NT2/D1 (cell line): ENCODE measurements at regions not wholly inside any gene's neighbourhood (a gene's known extent, or its start where the extent isn't known, plus 50 kb on each side); places are given as distances from the start of the nearest gene placed in this dataset.

Experiments used
- DNase-seq: peaks from one replicate; pipeline ENCODE4 v3.0.0-alpha.2; 2011; ENCODE audit warnings: low read depth, low spot score
- H3K27me3 ChIP-seq: 2 replicates; pipeline ENCODE4 v1.6.0; 2011; ENCODE audit warnings: mild to moderate bottlenecking; ENCODE audit not compliant: insufficient read length, insufficient read depth
- H3K36me3 ChIP-seq: 2 replicates; pipeline ENCODE4 v1.6.1; 2011; ENCODE audit warnings: mild to moderate bottlenecking, low read length, mixed read lengths; ENCODE audit not compliant: insufficient read depth, insufficient read length
- H3K4me1 ChIP-seq: 2 replicates; pipeline ENCODE4 v1.5.1; 2011; ENCODE audit not compliant: insufficient read depth, insufficient read length
- H3K4me3 ChIP-seq: 2 replicates; pipeline ENCODE4 v1.5.1; 2011; ENCODE audit warnings: low read depth; ENCODE audit not compliant: insufficient read length
- H3K9ac ChIP-seq: 2 replicates; pipeline ENCODE4 v1.6.0; 2011; ENCODE audit warnings: low read depth; ENCODE audit not compliant: insufficient read length
- H3K9me3 ChIP-seq: 2 replicates; pipeline ENCODE4 v1.5.1; 2011; ENCODE audit warnings: mild to moderate bottlenecking, low read length; ENCODE audit not compliant: insufficient read depth
- SUZ12 ChIP-seq: IDR thresholded peaks from 2 replicates; pipeline ENCODE4 v1.6.1; 2011; ENCODE audit not compliant: insufficient read length, insufficient read depth; ENCODE audit errors: extremely low read depth
- YY1 ChIP-seq: IDR thresholded peaks from 2 replicates; pipeline ENCODE4 v1.6.1; 2011; ENCODE audit not compliant: insufficient read length, insufficient read depth
- ZNF274 ChIP-seq: IDR thresholded peaks from 2 replicates; pipeline ENCODE4 v1.6.1; 2011; ENCODE audit warnings: mild to moderate bottlenecking, low read depth, low read length

DNA sequence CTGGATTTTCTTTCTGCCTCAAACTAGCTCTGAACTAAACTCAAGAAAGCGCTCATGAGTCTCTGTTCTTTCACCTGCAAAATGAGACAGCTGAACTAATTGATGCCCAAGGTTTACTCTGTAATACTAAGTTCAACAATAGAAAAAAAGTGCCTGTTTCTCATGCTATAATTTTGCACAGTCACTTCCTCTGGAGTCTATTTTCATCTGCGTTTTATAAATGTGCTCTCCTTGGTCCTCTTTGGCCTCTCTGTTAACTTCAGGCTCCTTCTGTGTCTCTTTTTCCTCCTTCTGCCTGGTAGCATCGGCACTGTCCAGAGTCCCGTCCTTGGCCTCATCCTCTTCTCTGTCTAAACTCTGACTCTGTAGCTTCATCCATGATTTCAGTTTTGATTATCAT is 311.9 kb upstream of the TLE4 start:
- H3K4me3 ChIP-seq = no peak overlapping the region
- no peak for DNase-seq

GRCh38 chr9:79263628-79264027 is 308.1 kb upstream of the TLE4 start:
- H3K4me3 ChIP-seq = no peak overlapping the region

More for the DNA sequence above, 311.9 kb upstream of the TLE4 start:
- Histone ChIP-seq H3K9ac (no peak overlapping the region), H3K9me3 (no peaks in the 10 kb centered on the region), H3K27me3 (no peaks in the 10 kb centered on the region), H3K36me3 (no peaks in the 10 kb centered on the region), H3K4me1 (no peaks in the 10 kb centered on the region)
- no peak for TF ChIP-seq YY1
- no peak for TF ChIP-seq ZNF274
- no peak for TF ChIP-seq SUZ12

DNA sequence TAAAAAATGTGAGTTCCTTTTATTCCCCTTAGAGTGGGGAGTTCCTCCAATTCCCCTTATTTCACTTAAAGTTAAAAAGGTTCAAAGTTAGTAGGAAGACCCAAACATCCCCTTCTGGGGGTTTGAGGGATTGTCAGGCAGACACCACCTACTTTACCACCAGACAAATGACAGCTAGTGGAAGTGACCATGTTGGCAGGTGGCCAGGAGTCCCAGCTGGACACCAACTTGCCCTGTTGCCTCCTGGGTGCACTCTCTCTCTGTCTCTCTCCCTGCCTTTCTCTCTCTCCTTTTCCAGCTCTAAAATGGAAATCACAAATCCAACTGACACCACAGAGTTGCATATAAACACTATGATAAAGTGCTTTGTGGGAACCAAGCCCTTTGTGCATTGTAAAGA is 307.7 kb upstream of the TLE4 start:
- H3K4me1 ChIP-seq = no peaks in the 10 kb centered on the region
- H3K9me3 ChIP-seq = no peaks in the 10 kb centered on the region
- no peak overlapping the region for H3K9ac ChIP-seq
- DNase-seq = no peak
- no peak for TF ChIP-seq SUZ12
- TF ChIP-seq ZNF274 = no peak
- TF ChIP-seq YY1 = no peak
- no peak overlapping the region for H3K4me3 ChIP-seq
- no peaks in the 10 kb centered on the region for H3K27me3 ChIP-seq
- H3K36me3 ChIP-seq = no peaks in the 10 kb centered on the region

More at GRCh38 chr9:79263628-79264027, 308.1 kb upstream of the TLE4 start:
- Histone ChIP-seq H3K27me3 (no peaks in the 10 kb centered on the region), H3K36me3 (no peaks in the 10 kb centered on the region), H3K9me3 (no peaks in the 10 kb centered on the region), H3K9ac (no peak overlapping the region), H3K4me1 (no peaks in the 10 kb centered on the region)
- no peak for TF ChIP-seq ZNF274
- no peak for TF ChIP-seq SUZ12
- TF ChIP-seq YY1 = no peak
- no peak for DNase-seq

GRCh38 chr9:79264511-79265355 is 307.0 kb upstream of the TLE4 start:
- Histone ChIP-seq H3K27me3 (no peaks in the 10 kb centered on the region), H3K36me3 (no peaks in the 10 kb centered on the region), H3K4me1 (no peaks in the 10 kb centered on the region), H3K9ac (no peak overlapping the region), H3K9me3 (no peaks in the 10 kb centered on the region), H3K4me3 (no peak overlapping the region)
- TF ChIP-seq YY1 = no peak
- DNase-seq = no peak

DNA sequence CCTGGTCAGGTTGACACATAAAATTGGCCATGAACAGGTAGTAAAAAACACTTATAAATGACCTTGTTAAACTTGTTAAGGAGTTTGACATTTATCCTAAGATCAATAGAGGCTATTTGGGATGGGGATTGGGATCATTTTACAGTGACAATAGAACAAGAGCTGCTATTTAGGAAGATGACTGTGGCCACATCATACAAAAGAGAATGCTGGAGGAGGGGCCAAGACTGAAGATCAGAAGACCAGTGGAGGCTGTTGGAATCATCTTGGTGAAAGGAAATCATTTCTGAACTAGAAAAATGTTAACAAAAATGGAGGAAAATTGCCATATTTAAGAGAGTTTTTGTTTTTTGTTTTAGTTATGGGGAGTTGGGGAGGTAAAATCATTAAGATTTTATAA is 304.8 kb upstream of the TLE4 start:
- TF ChIP-seq YY1 = no peak
- TF ChIP-seq SUZ12 = no peak
- no peak for TF ChIP-seq ZNF274
- H3K27me3 ChIP-seq = no peaks in the 10 kb centered on the region
- no peak for DNase-seq
- no peak overlapping the region for H3K4me3 ChIP-seq
- no peak overlapping the region for H3K9ac ChIP-seq
- H3K9me3 ChIP-seq = no peaks in the 10 kb centered on the region
- H3K36me3 ChIP-seq = no peaks in the 10 kb centered on the region
- H3K4me1 ChIP-seq = no peaks in the 10 kb centered on the region

GRCh38 chr9:79268806-79269205 is 303.0 kb upstream of the TLE4 start:
- H3K9ac ChIP-seq = no peak overlapping the region
- TF ChIP-seq SUZ12 (no peak), ZNF274 (no peak), YY1 (no peak)
- no peak overlapping the region for H3K4me3 ChIP-seq
- no peak for DNase-seq
- no peaks in the 10 kb centered on the region for H3K9me3 ChIP-seq
- no peaks in the 10 kb centered on the region for H3K4me1 ChIP-seq
- no peaks in the 10 kb centered on the region for H3K27me3 ChIP-seq
- H3K36me3 ChIP-seq = no peaks in the 10 kb centered on the region

DNA sequence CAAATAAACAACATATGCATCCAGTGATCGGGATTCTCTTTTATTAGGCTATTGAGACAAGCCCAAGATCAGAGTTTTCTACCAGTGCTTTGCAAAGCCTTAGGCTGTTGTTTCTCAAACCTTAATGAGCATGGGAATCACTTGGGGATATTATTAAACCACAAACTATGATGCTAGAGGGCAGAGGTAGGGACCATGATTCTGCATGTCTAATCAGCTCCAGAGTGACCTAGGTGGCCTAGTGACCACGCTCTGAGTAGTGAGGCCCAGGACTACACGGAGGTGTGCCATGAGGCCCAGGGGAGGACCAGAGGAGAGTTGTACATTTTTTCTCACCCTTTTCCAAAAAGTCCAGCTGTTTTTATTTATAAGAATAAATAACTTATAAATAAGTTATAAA is 298.5 kb upstream of the TLE4 start:
- no peaks in the 10 kb centered on the region for H3K9me3 ChIP-seq
- no peaks in the 10 kb centered on the region for H3K36me3 ChIP-seq
- no peaks in the 10 kb centered on the region for H3K4me1 ChIP-seq
- H3K9ac ChIP-seq = no peak overlapping the region
- no peak overlapping the region for H3K4me3 ChIP-seq
- TF ChIP-seq ZNF274 (no peak), YY1 (no peak), SUZ12 (no peak)
- no peak for DNase-seq
- H3K27me3 ChIP-seq = no peaks in the 10 kb centered on the region

DNA sequence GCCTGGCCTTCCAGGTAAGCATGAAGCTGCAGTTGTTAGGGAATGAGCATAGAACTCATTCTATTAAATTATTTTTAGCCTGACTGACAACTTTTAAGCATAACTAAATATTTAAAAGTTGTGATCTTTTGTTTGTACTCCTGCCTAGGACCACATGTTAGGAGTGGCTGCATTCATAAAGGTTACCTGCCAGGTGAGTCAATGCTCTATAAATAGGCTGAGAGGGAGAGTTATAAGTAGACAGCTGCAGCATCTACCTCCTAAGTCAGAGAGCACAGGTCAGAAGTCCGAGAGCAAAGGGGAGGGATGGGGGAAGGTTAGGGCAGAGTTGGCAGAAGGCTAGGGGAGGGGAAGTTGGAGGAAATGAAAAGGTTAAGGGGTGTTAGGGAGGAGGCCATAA is 292.4 kb upstream of the TLE4 start:
- H3K27me3 ChIP-seq = no peaks in the 10 kb centered on the region
- H3K36me3 ChIP-seq = no peaks in the 10 kb centered on the region
- TF ChIP-seq ZNF274 = no peak
- no peak for TF ChIP-seq YY1
- TF ChIP-seq SUZ12 = no peak
- no peak overlapping the region for H3K4me3 ChIP-seq
- DNase-seq = no peak
- H3K9ac ChIP-seq = no peak overlapping the region
- H3K9me3 ChIP-seq = no peaks in the 10 kb centered on the region
- H3K4me1 ChIP-seq = no peaks in the 10 kb centered on the region
